B cell (primary cell): ENCODE measurements at regions not wholly inside any gene's neighbourhood (a gene's known extent, or its start where the extent isn't known, plus 50 kb on each side); places are given as distances from the start of the nearest gene placed in this dataset.

Experiments
- ATAC-seq: fragments of 200-7000 bp; cut with Tn5 transposase; one replicate; pipeline ENCODE4 v1.10.0; 2021; ENCODE audit warnings: low read depth, mild to moderate bottlenecking, moderate number of reproducible peaks, moderate library complexity
- CTCF ChIA-PET: fragments of 350-600 bp; sonication (Branson Sonifier 250); formaldehyde crosslinking; loops from one replicate; lab custom pipeline; 2021; ENCODE audit warnings: antibody characterized with exemption, inconsistent platforms; lab: Charles Lee
- POLR2A ChIA-PET: fragments of 350-600 bp; sonication (Branson Sonifier 250); formaldehyde crosslinking; loops from one replicate; lab custom pipeline; 2021; ENCODE audit warnings: antibody characterized with exemption; lab: Charles Lee
- DNase-seq: peaks from one replicate; pipeline ENCODE4 v3.0.0; 2013
- H2AFZ ChIP-seq: 2 replicates; pipeline ENCODE4 v1.6.1; 2012; ENCODE audit warnings: mild to moderate bottlenecking, low read depth, low read length; ENCODE audit not compliant: insufficient read depth, poor library complexity, severe bottlenecking
- H3K27ac ChIP-seq, 2 donors: 1 replicate in 1 of 2; 2 replicates in 1 of 2; pipeline ENCODE4 v1.5.1; 2012 to 2013; ENCODE audit warnings: low read length in 2 of 2, mild to moderate bottlenecking in 2 of 2, moderate library complexity in 1 of 2
- H3K27me3 ChIP-seq, 4 experiments: fragments of 200-600 bp in 1 of 4; sonication (generic) in 1 of 4; replicated peaks in 1 of 4; 1 replicate in 2 of 4; 2 replicates in 2 of 4; pipeline versions ENCODE4 v1.6.1 to v1.7.0; 2013 to 2016; ENCODE audit warnings: low read length in 3 of 4, mild to moderate bottlenecking in 2 of 4, mixed read lengths in 1 of 4, moderate library complexity in 1 of 4; ENCODE audit not compliant: insufficient read depth in 4 of 4, control insufficient read depth in 3 of 4; ENCODE audit errors: control extremely low read depth in 1 of 4
- H3K36me3 ChIP-seq, 2 experiments: replicated peaks in 1 of 2; 1 replicate in 1 of 2; 2 replicates in 1 of 2; pipeline versions ENCODE4 v1.6.1 to v1.7.1; 2013; ENCODE audit warnings: low read length in 1 of 2; ENCODE audit not compliant: insufficient read depth in 2 of 2, control insufficient read depth in 1 of 2; ENCODE audit errors: control extremely low read depth in 1 of 2, extremely low read depth in 1 of 2
- H3K4me1 ChIP-seq, 2 donors: fragments of 200-600 bp in 1 of 2; sonication (generic) in 1 of 2; 1 replicate in 1 of 2; 2 replicates in 1 of 2; pipeline versions ENCODE4 v1.5.1 to v1.6.1; 2013 to 2017; ENCODE audit warnings: low read length in 2 of 2; ENCODE audit not compliant: control insufficient read depth in 2 of 2, insufficient read depth in 2 of 2
- H3K4me2 ChIP-seq: replicated peaks from 2 replicates; pipeline ENCODE3; 2012; ENCODE audit warnings: mild to moderate bottlenecking, low read depth, low read length; ENCODE audit not compliant: poor library complexity, severe bottlenecking
- H3K4me3 ChIP-seq, 5 experiments: fragments of 200-600 bp in 1 of 5; sonication (generic) in 1 of 5; 1 replicate in 3 of 5; 2 replicates in 2 of 5; pipeline versions ENCODE4 v1.5.1 to v1.7.0; 2011 to 2016; ENCODE audit warnings: low read length in 4 of 5, mild to moderate bottlenecking in 4 of 5, low read depth in 2 of 5, control low read depth in 1 of 5, moderate library complexity in 1 of 5; ENCODE audit not compliant: insufficient read depth in 1 of 5; ENCODE audit errors: control extremely low read depth in 1 of 5, extremely low read depth in 1 of 5
- H3K79me2 ChIP-seq: fragments of 200-600 bp; sonication (generic); one replicate; pipeline ENCODE4 v1.6.0; 2016; ENCODE audit warnings: low read length; ENCODE audit not compliant: control insufficient read depth, insufficient read depth
- H3K9ac ChIP-seq: fragments of 200-600 bp; sonication (generic); 2 replicates; pipeline ENCODE4 v1.6.1; 2017; ENCODE audit warnings: mild to moderate bottlenecking, low read length, moderate library complexity
- H3K9me3 ChIP-seq, 3 donors: one replicate each; pipeline versions ENCODE4 v1.6.1 to v1.7.1; 2013; ENCODE audit warnings: low read length in 2 of 3; ENCODE audit not compliant: control insufficient read depth in 2 of 3, insufficient read depth in 1 of 3; ENCODE audit errors: control extremely low read depth in 1 of 3
- H4K20me1 ChIP-seq: 2 replicates; pipeline ENCODE4 v1.6.0; 2012; ENCODE audit warnings: mild to moderate bottlenecking, low read length; ENCODE audit not compliant: insufficient read depth, control insufficient read depth, poor library complexity, severe bottlenecking
- H3K27ac Mint-ChIP-seq: one replicate; pipeline ENCODE4 v1.8.0; 2021; ENCODE audit warnings: mixed read lengths
- H3K27me3 Mint-ChIP-seq: one replicate; pipeline ENCODE4 v1.8.0; 2021; ENCODE audit warnings: mixed read lengths
- H3K4me1 Mint-ChIP-seq: one replicate; pipeline ENCODE4 v1.8.0; 2021; ENCODE audit warnings: mixed read lengths
- H3K4me3 Mint-ChIP-seq: one replicate; pipeline ENCODE4 v1.8.0; 2021; ENCODE audit warnings: mixed read lengths
- H3K9me3 Mint-ChIP-seq: one replicate; pipeline ENCODE4 v1.8.0; 2022; ENCODE audit warnings: mixed read lengths; ENCODE audit not compliant: insufficient read depth
- CTCF ChIP-seq: fragments of 200-600 bp; IDR thresholded peaks from one replicate; pipeline ENCODE4 v1.8.0; 2022; ENCODE audit warnings: antibody characterized with exemption, mild to moderate bottlenecking
- EZH2 ChIP-seq: IDR thresholded peaks from 2 replicates; pipeline ENCODE4 v1.6.1; 2012; ENCODE audit warnings: borderline replicate concordance, low read depth, mild to moderate bottlenecking, moderate library complexity, low read length; ENCODE audit not compliant: insufficient read depth, poor library complexity, severe bottlenecking
- WGBS: methylation state at CpG from one replicate; pipeline ENCODE4 v1.1.5; 2013; ENCODE audit warnings: missing lambda C conversion rate; ENCODE audit not compliant: insufficient coverage; 5-methylcytosine and 5-hydroxymethylcytosine counted together
- intact Hi-C: fragments of 100-400 bp; cut with micrococcal nuclease; formaldehyde crosslinking; loops from one replicate; pipeline ENCODE4 v1.10.0; 2022

GRCh38 chr10:29021591-29021990 is 267.3 kb upstream of the LYZL1 start:
- Histone ChIP-seq H3K9me3 (peaks cover 0 to 3% (median 1%) of the 10 kb centered on the region in 3 donors), H3K4me1 (no peaks in the 10 kb centered on the region), H2AFZ (no peak overlapping the region), H3K27me3 (no peaks in the 10 kb centered on the region), H3K36me3 (no peaks in the 10 kb centered on the region), H4K20me1 (no peaks in the 10 kb centered on the region), H3K9ac (no peak overlapping the region), H3K4me2 (no peak overlapping the region), H3K4me3 (no peak overlapping the region), H3K79me2 (no peaks in the 10 kb centered on the region), H3K27ac (no peak overlapping the region)
- Mint-ChIP-seq H3K9me3 (no peaks in the 10 kb centered on the region), H3K4me1 (no peaks in the 10 kb centered on the region), H3K27me3 (no peaks in the 10 kb centered on the region), H3K4me3 (no peak overlapping the region), H3K27ac (no peak overlapping the region)
- ATAC-seq (no peak), DNase-seq (no peak)
- whole genome bisulfite sequencing = no CpG with 5 or more reads among the region's 3 CpGs
- intact Hi-C loops = no loop called here
- no peak for TF ChIP-seq CTCF
- TF ChIP-seq EZH2 = no peak
- POLR2A ChIA-PET = no interaction called here
- CTCF ChIA-PET = no interaction called here

GRCh38 chr10:29022513-29022912 is 266.4 kb upstream of the LYZL1 start:
- peaks cover 0 to 3% (median under 1%) of the 10 kb centered on the region in 3 donors for H3K9me3 ChIP-seq
- TF ChIP-seq EZH2 = no peak
- TF ChIP-seq CTCF = no peak

More at GRCh38 chr10:29022513-29022912, 266.4 kb upstream of the LYZL1 start:
- no peaks in the 10 kb centered on the region for H3K27me3 Mint-ChIP-seq
- no peak overlapping the region for H3K4me3 ChIP-seq
- WGBS = 95% methylated on average over 9 of the region's 9 CpGs
- no peak for DNase-seq
- no peaks in the 10 kb centered on the region for H4K20me1 ChIP-seq
- no peaks in the 10 kb centered on the region for H3K79me2 ChIP-seq
- H3K4me1 Mint-ChIP-seq = no peaks in the 10 kb centered on the region
- CTCF ChIA-PET = no interaction called here
- intact Hi-C loops = no loop called here
- H3K27ac ChIP-seq = no peak overlapping the region
- H3K9me3 Mint-ChIP-seq = no peaks in the 10 kb centered on the region
- POLR2A ChIA-PET = no interaction called here
- no peak for ATAC-seq
- no peak overlapping the region for H2AFZ ChIP-seq
- H3K9ac ChIP-seq = no peak overlapping the region
- H3K4me3 Mint-ChIP-seq = no peak overlapping the region
- H3K27me3 ChIP-seq = no peaks in the 10 kb centered on the region
- no peak overlapping the region for H3K27ac Mint-ChIP-seq
- H3K4me1 ChIP-seq = no peaks in the 10 kb centered on the region
- no peak overlapping the region for H3K4me2 ChIP-seq
- H3K36me3 ChIP-seq = no peaks in the 10 kb centered on the region
